ENCODE measurements at regions not wholly inside any gene's neighbourhood (a gene's known extent, or its start where the extent isn't known, plus 50 kb on each side); places are given as distances from the start of the nearest gene placed in this dataset.

GRCh38 chr22:47606426-47606825, 844.0 kb downstream of the TBC1D22A start:
- no peak overlapping the region for H3K27ac ChIP-seq (replicated peaks)
- no peak for DNase-seq (ENCODE audit: low read depth in 1 of 2, low spot score in 1 of 2)
- H3K4me3 ChIP-seq (replicated peaks; ENCODE audit: insufficient read depth, low read length) = no peak overlapping the region
- TF ChIP-seq POLR2AphosphoS5 (IDR thresholded peaks at IDR 0.05; ENCODE audit: low read depth) (no peak), SPI1 (IDR thresholded peaks at IDR 0.05; ENCODE audit: borderline replicate concordance, low read depth) (no peak), REST (IDR thresholded peaks at IDR 0.05; ENCODE audit: insufficient replicate concordance, low read depth) (no peak), CTCF (IDR thresholded peaks at IDR 0.05; ENCODE audit: insufficient read depth, low read length) (no peak), GABPA (IDR thresholded peaks at IDR 0.05; ENCODE audit: low read depth) (no peak)
- no peaks in the 10 kb centered on the region for H3K27me3 ChIP-seq (ENCODE audit: insufficient read depth, poor library complexity, severe bottlenecking)

GRCh38 chr22:47605886-47606285, 843.4 kb downstream of the TBC1D22A start:
- no peak for TF ChIP-seq SPI1 (IDR thresholded peaks at IDR 0.05; ENCODE audit: borderline replicate concordance, low read depth)
- no peak for DNase-seq (ENCODE audit: low read depth in 1 of 2, low spot score in 1 of 2)
- H3K27me3 ChIP-seq (ENCODE audit: insufficient read depth, poor library complexity, severe bottlenecking) = no peaks in the 10 kb centered on the region
- H3K27ac ChIP-seq (replicated peaks) = no peak overlapping the region
- no peak overlapping the region for H3K4me3 ChIP-seq (replicated peaks; ENCODE audit: insufficient read depth, low read length)

GRCh38 chr22:47605441-47605840, 843.0 kb downstream of the TBC1D22A start:
- TF ChIP-seq POLR2AphosphoS5 (IDR thresholded peaks at IDR 0.05; ENCODE audit: low read depth) (no peak), CTCF (IDR thresholded peaks at IDR 0.05; ENCODE audit: insufficient read depth, low read length) (no peak), SPI1 (IDR thresholded peaks at IDR 0.05; ENCODE audit: borderline replicate concordance, low read depth) (no peak), REST (IDR thresholded peaks at IDR 0.05; ENCODE audit: insufficient replicate concordance, low read depth) (no peak), GABPA (IDR thresholded peaks at IDR 0.05; ENCODE audit: low read depth) (no peak)
- no peak for DNase-seq (ENCODE audit: low read depth in 1 of 2, low spot score in 1 of 2)
- Histone ChIP-seq H3K27me3 (ENCODE audit: insufficient read depth, poor library complexity, severe bottlenecking) (no peaks in the 10 kb centered on the region), H3K27ac (replicated peaks) (no peak overlapping the region), H3K4me3 (replicated peaks; ENCODE audit: insufficient read depth, low read length) (no peak overlapping the region)

GRCh38 chr22:47604563-47604962, 842.1 kb downstream of the TBC1D22A start:
- no peak overlapping the region for H3K4me3 ChIP-seq (replicated peaks; ENCODE audit: insufficient read depth, low read length)
- no peak for DNase-seq (ENCODE audit: low read depth in 1 of 2, low spot score in 1 of 2)
- H3K27me3 ChIP-seq (ENCODE audit: insufficient read depth, poor library complexity, severe bottlenecking) = no peaks in the 10 kb centered on the region
- TF ChIP-seq SPI1 (IDR thresholded peaks at IDR 0.05; ENCODE audit: borderline replicate concordance, low read depth) (no peak), REST (IDR thresholded peaks at IDR 0.05; ENCODE audit: insufficient replicate concordance, low read depth) (no peak), GABPA (IDR thresholded peaks at IDR 0.05; ENCODE audit: low read depth) (no peak), CTCF (IDR thresholded peaks at IDR 0.05; ENCODE audit: insufficient read depth, low read length) (no peak), POLR2AphosphoS5 (IDR thresholded peaks at IDR 0.05; ENCODE audit: low read depth) (no peak)
- no peak overlapping the region for H3K27ac ChIP-seq (replicated peaks)

Data from HL-60 (cell line).